Glutamatergic neuron (in vitro differentiated cells): ENCODE measurements at regions not wholly inside any gene's neighbourhood (a gene's known extent, or its start where the extent isn't known, plus 50 kb on each side); places are given as distances from the start of the nearest gene placed in this dataset.

Source experiments
- DNase-seq: peaks from one replicate; pipeline ENCODE4 v3.0.0; 2022
- H3K27ac Mint-ChIP-seq: one replicate; pipeline ENCODE4 v1.8.0; 2020; ENCODE audit warnings: mild to moderate bottlenecking, mixed read lengths, inconsistent platforms; ENCODE audit not compliant: unreplicated experiment
- H3K27me3 Mint-ChIP-seq: one replicate; pipeline ENCODE4 v1.8.0; 2020; ENCODE audit warnings: mild to moderate bottlenecking, moderate library complexity, mixed read lengths, inconsistent platforms; ENCODE audit not compliant: unreplicated experiment
- H3K36me3 Mint-ChIP-seq: one replicate; pipeline ENCODE4 v1.8.0; 2020; ENCODE audit warnings: mild to moderate bottlenecking, mixed read lengths, inconsistent platforms; ENCODE audit not compliant: unreplicated experiment
- H3K4me1 Mint-ChIP-seq: one replicate; pipeline ENCODE4 v1.8.0; 2020; ENCODE audit warnings: mild to moderate bottlenecking, low read depth, mixed read lengths, inconsistent platforms; ENCODE audit not compliant: unreplicated experiment
- H3K4me3 Mint-ChIP-seq: one replicate; pipeline ENCODE4 v1.8.0; 2020; ENCODE audit warnings: mild to moderate bottlenecking, mixed read lengths, inconsistent platforms; ENCODE audit not compliant: unreplicated experiment
- H3K9me3 Mint-ChIP-seq: one replicate; pipeline ENCODE4 v1.8.0; 2020; ENCODE audit warnings: mild to moderate bottlenecking, moderate library complexity, mixed read lengths, inconsistent platforms; ENCODE audit not compliant: unreplicated experiment
- CTCF ChIP-seq: fragments of 200-600 bp; sonication (generic); IDR thresholded peaks from one replicate; pipeline ENCODE4 v1.5.0; 2021; ENCODE audit not compliant: partially characterized antibody, unreplicated experiment

DNA sequence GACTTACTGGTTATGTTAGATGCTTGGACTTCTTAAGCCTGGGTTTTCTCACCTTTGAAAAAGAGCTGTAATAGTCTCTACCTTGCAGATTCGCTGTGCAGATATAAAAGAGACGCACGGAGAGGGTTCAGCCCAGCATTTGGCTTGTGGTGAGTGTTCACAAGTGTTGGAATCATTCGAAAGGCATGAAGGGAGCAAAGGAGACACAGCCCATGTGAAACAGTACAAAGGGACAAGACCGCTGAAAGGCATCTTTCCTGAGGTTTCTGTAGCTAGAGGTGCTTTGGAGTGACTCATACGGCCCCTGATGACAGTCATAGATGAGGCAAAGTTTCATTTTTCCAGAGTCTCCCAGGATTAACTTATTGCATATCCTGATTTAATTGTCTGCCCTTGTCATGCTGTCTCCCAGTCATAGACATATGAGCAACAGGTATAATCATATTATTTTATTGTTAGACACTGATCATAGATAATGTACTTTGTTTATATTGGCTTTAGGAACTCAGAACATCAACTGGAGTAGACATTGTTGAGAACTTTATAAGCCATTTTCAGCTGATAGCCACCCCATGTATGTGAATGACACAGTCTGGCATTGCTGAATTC lies 171.1 kb downstream of the ADRA2A start:
- no peaks in the 10 kb centered on the region for H3K9me3 Mint-ChIP-seq
- H3K4me1 Mint-ChIP-seq, result peaks cover 2% of the 10 kb centered on the region
- no peaks in the 10 kb centered on the region for H3K27me3 Mint-ChIP-seq
- H3K4me3 Mint-ChIP-seq, result no peak overlapping the region
- no peaks in the 10 kb centered on the region for H3K36me3 Mint-ChIP-seq
- TF ChIP-seq CTCF, result no peak
- H3K27ac Mint-ChIP-seq, result no peak overlapping the region
- DNase-seq, result no peak

GRCh38 chr10:111249925-111250324 lies 173.1 kb downstream of the ADRA2A start:
- no peak for TF ChIP-seq CTCF
- no peak for DNase-seq
- no peaks in the 10 kb centered on the region for H3K36me3 Mint-ChIP-seq
- no peak overlapping the region for H3K27ac Mint-ChIP-seq
- no peaks in the 10 kb centered on the region for H3K9me3 Mint-ChIP-seq
- no peaks in the 10 kb centered on the region for H3K27me3 Mint-ChIP-seq
- no peak overlapping the region for H3K4me3 Mint-ChIP-seq
- peaks cover 2% of the 10 kb centered on the region for H3K4me1 Mint-ChIP-seq

GRCh38 chr10:111261081-111261615 lies 184.3 kb downstream of the ADRA2A start:
- H3K36me3 Mint-ChIP-seq, result no peaks in the 10 kb centered on the region
- H3K27me3 Mint-ChIP-seq, result peaks cover 2% of the 10 kb centered on the region
- no peak for TF ChIP-seq CTCF
- no peak for DNase-seq
- no peak overlapping the region for H3K4me3 Mint-ChIP-seq
- H3K27ac Mint-ChIP-seq, result no peak overlapping the region
- H3K9me3 Mint-ChIP-seq, result peaks cover 2% of the 10 kb centered on the region
- no peaks in the 10 kb centered on the region for H3K4me1 Mint-ChIP-seq

GRCh38 chr10:111265341-111265740 lies 188.5 kb downstream of the ADRA2A start:
- Mint-ChIP-seq H3K4me3 (no peak overlapping the region), H3K27ac (no peak overlapping the region), H3K4me1 (no peaks in the 10 kb centered on the region), H3K36me3 (no peaks in the 10 kb centered on the region), H3K9me3 (peaks cover 2% of the 10 kb centered on the region), H3K27me3 (no peaks in the 10 kb centered on the region)
- no peak for TF ChIP-seq CTCF
- DNase-seq, result no peak

DNA sequence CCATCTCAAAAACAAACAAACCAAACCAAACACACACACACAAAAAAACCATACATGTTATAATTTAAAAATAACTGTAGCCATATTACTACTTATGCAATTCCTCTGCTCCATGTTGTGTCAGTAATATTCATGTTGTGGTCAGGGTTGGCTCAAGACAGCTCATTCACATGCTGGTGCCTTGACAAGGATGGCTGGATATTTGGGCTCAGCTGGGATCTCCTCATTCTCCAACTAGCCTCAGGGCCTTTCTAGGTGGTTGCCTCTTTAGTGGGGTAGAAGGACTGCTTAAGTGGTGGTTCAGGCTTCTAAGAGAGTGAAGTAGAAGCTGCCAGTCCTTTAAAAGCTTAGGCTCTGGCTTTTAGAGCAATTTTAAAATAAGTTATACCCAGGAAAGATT lies 189.3 kb downstream of the ADRA2A start:
- no peak for TF ChIP-seq CTCF
- Mint-ChIP-seq H3K4me3 (no peak overlapping the region), H3K4me1 (no peaks in the 10 kb centered on the region), H3K27me3 (no peaks in the 10 kb centered on the region), H3K36me3 (no peaks in the 10 kb centered on the region), H3K27ac (no peak overlapping the region), H3K9me3 (peaks cover 2% of the 10 kb centered on the region)
- DNase-seq, result no peak
